ENCODE measurements at regions not wholly inside any gene's neighbourhood (a gene's known extent, or its start where the extent isn't known, plus 50 kb on each side); places are given as distances from the start of the nearest gene placed in this dataset.

DNA sequence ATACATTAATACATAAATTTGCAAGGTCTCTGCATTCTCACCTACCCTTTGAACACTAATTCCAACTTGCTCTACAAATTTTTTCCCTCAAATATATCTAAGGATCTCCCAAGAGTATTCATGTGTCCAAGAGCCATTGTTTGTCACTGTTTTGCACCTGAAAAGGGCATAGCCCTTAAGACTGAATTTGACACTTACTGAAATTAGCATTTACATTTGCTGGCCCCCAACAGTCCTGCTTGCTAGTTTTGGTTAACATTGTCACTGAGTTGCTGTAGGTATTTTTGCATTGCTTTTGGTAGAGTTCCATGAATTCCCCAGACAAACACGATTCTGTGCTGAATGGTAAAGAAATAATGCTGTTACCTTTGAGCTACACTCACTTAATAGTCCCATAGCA lies 57.3 kb downstream of the KCNA4 start:
- H3K27ac Mint-ChIP-seq = no peak overlapping the region
- no peak for DNase-seq
- H3K27me3 Mint-ChIP-seq = no peaks in the 10 kb centered on the region
- POLR2A ChIA-PET = no interaction called here
- H3K9me3 Mint-ChIP-seq = peaks cover 0 to 12% (median 2%) of the 10 kb centered on the region in 9 donors
- no peak for ATAC-seq
- H3K4me3 Mint-ChIP-seq = no peak overlapping the region
- no peaks in the 10 kb centered on the region for H3K36me3 Mint-ChIP-seq
- H3K4me1 Mint-ChIP-seq = no peaks in the 10 kb centered on the region

DNA sequence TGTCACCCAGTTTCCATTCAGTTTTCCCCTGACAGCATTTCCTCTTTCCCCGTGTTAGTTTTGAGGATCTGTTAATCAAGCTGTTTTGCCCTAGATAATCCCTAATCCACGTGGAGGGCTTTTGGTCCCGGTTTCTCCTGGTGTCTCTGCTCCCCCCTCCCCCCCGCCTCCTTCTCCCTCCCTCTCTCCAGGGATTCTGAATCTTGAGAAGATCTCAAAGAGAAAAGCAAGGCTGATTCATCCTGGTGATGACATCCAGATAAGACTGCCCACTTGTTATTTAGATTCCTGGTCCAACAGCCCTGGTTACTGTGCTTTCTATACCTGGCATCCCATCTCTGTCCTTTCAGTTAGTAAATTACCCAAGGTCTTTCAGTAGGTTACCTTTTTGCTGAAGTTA lies 59.4 kb downstream of the KCNA4 start:
- ATAC-seq (no peak), DNase-seq (no peak)
- Mint-ChIP-seq H3K9me3 (peaks cover 0 to 15% (median 5%) of the 10 kb centered on the region in 9 donors), H3K4me3 (no peak overlapping the region), H3K4me1 (no peaks in the 10 kb centered on the region), H3K36me3 (no peaks in the 10 kb centered on the region), H3K27me3 (no peaks in the 10 kb centered on the region), H3K27ac (no peak overlapping the region)
- POLR2A ChIA-PET = no interaction called here

DNA sequence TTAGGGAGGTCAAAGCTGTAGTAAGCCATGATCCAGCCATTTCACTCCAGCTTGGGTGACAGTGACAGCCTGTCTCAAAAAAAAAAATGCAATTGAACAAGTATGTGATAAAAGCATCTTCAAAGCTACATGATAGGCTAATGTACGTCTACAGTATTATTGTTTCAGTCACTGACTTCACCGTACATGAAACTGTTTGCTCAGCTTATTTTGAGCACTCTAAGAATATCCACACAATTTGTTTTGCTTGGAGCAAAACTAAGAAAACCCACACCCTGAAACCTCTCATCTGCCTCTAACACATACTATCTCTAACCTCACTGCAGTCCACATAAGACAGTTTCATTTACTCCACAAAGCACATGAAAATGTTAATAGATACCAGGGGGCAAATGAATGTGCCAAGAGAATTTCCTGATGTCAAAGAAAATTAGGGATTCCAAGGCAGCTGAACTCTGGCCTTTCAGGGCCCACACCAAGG lies 60.7 kb downstream of the KCNA4 start:
- no peaks in the 10 kb centered on the region for H3K27me3 Mint-ChIP-seq
- H3K4me1 Mint-ChIP-seq = no peaks in the 10 kb centered on the region
- H3K4me3 Mint-ChIP-seq = no peak overlapping the region
- POLR2A ChIA-PET = no interaction called here
- no peaks in the 10 kb centered on the region for H3K36me3 Mint-ChIP-seq
- DNase-seq (no peak), ATAC-seq (no peak)
- peaks cover 0 to 15% (median 6%) of the 10 kb centered on the region in 9 donors for H3K9me3 Mint-ChIP-seq
- H3K27ac Mint-ChIP-seq = no peak overlapping the region

DNA sequence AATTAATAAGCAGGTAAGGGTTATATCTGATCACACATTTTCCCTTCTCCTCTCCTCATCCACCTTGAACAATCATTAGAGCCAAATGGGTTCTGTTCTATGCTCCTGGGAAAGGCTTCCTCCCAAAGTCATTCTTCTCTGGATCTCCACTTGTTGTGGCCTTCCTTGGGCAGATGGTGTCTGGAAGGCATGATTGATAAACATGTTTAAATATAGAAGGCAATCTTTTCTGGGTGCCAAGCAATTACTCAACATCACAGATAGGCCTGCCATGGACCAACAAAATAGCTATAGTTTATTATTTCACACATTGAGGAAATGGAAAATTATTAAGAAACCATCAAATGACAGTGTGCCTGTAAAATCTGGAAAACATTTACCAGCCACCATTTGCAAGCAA lies 73.5 kb downstream of the KCNA4 start:
- H3K27me3 Mint-ChIP-seq = no peaks in the 10 kb centered on the region

DNA sequence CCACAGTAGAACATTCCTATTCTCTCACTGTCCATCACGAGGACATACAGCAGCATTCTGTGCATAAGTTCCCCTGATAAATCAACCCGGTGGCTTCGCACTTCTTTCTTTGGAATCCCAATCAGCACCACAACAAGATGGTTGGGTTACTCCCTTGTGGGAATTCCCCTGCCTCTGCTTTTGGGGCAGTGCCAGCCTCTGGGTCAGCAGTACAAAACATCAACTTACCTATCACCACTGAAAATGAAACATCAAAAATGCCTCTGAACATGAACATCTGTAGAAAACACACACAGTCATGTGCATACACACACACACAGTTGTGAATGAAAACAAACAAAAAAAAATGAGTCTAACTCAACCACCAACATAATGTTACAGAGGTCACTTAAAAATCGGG lies 79.3 kb downstream of the KCNA4 start:
- ATAC-seq (no peak), DNase-seq (no peak)
- Mint-ChIP-seq H3K27ac (no peak overlapping the region), H3K27me3 (peaks cover 0 to 1% (median 0%) of the 10 kb centered on the region in 5 donors), H3K4me1 (no peaks in the 10 kb centered on the region), H3K36me3 (no peaks in the 10 kb centered on the region), H3K4me3 (no peak overlapping the region), H3K9me3 (peaks cover 0 to 17% (median 0%) of the 10 kb centered on the region in 9 donors)
- POLR2A ChIA-PET = no interaction called here

More for the DNA sequence above, 73.5 kb downstream of the KCNA4 start:
- DNase-seq = no peak
- no peak overlapping the region for H3K4me3 Mint-ChIP-seq
- peaks cover 0 to 25% (median 8%) of the 10 kb centered on the region in 9 donors for H3K9me3 Mint-ChIP-seq
- no peaks in the 10 kb centered on the region for H3K4me1 Mint-ChIP-seq
- H3K36me3 Mint-ChIP-seq = peaks cover 0 to 5% (median 0%) of the 10 kb centered on the region in 3 donors
- ATAC-seq = no peak
- no peak overlapping the region for H3K27ac Mint-ChIP-seq
- POLR2A ChIA-PET = no interaction called here

DNA sequence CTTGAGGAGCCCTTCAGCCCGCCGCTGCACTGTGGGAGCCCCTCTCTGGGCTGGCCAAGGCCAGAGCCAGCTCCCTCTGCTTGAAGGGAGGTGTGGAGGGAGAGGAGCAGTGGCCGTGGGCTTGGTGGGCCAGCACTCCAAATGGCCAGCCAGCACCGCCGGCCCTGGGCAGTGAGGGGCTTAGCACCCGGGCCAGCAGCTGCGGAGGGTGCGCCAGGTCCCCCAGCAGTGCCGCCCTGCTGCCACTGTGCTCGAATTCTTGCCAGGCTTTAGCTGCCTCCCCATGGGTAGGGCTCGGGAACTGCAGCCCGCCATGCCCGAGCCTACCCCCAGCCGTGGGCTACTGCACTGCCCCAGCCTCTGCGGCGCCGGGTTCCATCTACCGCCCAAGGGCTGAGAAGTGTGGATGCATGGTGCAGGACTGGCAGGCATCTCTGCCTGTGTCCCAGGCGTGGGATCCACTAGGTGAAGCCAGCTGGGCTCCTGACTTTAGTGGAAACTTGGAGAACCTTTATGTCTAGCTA lies 82.7 kb downstream of the KCNA4 start:
- Mint-ChIP-seq H3K4me3 (no peak overlapping the region), H3K36me3 (no peaks in the 10 kb centered on the region), H3K9me3 (peaks cover 0 to 15% (median 0%) of the 10 kb centered on the region in 9 donors), H3K27me3 (peaks cover 0 to 1% (median 0%) of the 10 kb centered on the region in 5 donors), H3K27ac (no peak overlapping the region), H3K4me1 (no peaks in the 10 kb centered on the region)
- DNase-seq = no peak
- no peak for ATAC-seq
- POLR2A ChIA-PET = no interaction called here

DNA sequence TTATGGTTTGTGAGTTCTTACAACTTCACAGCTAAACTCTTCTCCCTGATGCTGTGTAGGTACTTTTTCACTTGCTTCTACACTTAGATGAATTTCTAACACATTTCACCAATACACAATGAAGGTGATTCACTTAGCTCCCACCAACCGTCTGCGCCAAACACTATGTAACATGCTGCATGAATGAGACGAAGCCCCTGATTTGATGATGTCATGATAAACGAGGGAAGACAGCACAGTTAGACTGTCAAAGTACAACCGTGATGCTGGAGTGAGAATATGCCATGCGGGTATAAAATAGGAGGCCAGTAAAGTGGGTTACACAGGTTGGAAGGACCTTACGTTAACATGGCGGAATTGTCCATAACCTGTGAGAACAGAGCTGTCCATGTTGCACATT lies 100.8 kb downstream of the KCNA4 start:
- H3K27me3 Mint-ChIP-seq = no peaks in the 10 kb centered on the region
- peaks cover 0 to 19% (median 5%) of the 10 kb centered on the region in 9 donors for H3K9me3 Mint-ChIP-seq
- no peak for DNase-seq
- ATAC-seq = no peak
- H3K27ac Mint-ChIP-seq = no peak overlapping the region
- no peaks in the 10 kb centered on the region for H3K36me3 Mint-ChIP-seq
- POLR2A ChIA-PET = no interaction called here
- no peak overlapping the region for H3K4me3 Mint-ChIP-seq
- H3K4me1 Mint-ChIP-seq = no peaks in the 10 kb centered on the region

DNA sequence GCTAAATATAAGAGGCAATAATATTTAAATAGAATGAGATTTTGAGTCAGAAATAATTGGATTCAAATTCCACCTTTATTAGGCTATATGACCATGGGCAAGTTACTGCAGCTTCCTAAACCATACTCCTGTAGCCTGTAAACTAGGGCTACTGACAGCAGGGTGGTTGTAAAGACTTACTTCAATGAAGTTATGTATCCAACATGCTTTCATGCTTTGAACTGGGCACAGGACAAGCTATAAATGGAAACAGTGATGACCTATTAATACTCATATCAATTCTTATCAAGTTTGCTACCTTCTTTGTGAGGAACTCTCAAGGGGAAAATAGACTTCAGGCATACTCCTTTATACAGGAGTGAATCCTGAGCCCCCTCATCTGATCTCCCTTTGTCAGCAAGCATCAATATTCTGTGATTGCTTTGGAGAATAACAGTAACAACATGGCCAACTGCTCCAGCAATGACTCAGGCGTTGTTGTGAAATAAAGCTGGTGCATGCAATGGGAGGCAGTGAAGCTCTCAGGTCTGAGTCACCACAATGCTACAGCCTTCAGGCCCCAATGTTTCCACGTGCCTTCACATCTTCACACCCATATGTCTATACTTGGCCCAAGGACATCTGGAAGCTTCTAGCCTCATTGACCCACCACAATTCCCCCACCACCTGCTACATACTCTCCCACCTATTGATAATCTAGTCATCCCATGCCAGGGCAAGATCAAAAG lies 102.5 kb downstream of the KCNA4 start:
- POLR2A ChIA-PET = no interaction called here

DNA sequence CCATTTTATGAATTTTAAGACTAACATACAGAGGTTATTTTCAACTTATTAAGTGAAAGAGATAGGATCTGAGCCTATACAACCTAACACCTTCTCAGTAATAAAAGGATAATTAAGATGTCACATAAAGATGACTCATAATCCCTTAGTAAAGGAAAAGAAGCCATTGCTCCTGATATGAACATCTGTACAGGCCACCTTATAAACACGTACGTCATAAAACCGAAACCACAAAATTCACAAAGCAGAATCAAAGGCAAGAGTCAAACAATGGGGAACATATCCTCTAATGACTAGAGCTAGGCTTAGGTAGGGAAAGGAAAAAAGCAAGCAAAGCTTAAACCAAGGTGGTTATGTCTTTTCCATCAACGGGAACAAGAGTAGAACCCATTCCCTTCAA lies 103.5 kb downstream of the KCNA4 start:
- Mint-ChIP-seq H3K4me3 (no peak overlapping the region), H3K36me3 (no peaks in the 10 kb centered on the region), H3K9me3 (peaks cover 0 to 14% (median 6%) of the 10 kb centered on the region in 9 donors), H3K27ac (no peak overlapping the region), H3K27me3 (no peaks in the 10 kb centered on the region), H3K4me1 (no peaks in the 10 kb centered on the region)
- POLR2A ChIA-PET = no interaction called here
- no peak for DNase-seq
- ATAC-seq = no peak

More for the DNA sequence above, 102.5 kb downstream of the KCNA4 start:
- Mint-ChIP-seq H3K4me3 (no peak overlapping the region), H3K4me1 (no peaks in the 10 kb centered on the region), H3K27me3 (no peaks in the 10 kb centered on the region), H3K9me3 (peaks cover 0 to 19% (median 5%) of the 10 kb centered on the region in 9 donors), H3K36me3 (no peaks in the 10 kb centered on the region), H3K27ac (no peak overlapping the region)
- ATAC-seq = no peak
- DNase-seq = no peak

DNA sequence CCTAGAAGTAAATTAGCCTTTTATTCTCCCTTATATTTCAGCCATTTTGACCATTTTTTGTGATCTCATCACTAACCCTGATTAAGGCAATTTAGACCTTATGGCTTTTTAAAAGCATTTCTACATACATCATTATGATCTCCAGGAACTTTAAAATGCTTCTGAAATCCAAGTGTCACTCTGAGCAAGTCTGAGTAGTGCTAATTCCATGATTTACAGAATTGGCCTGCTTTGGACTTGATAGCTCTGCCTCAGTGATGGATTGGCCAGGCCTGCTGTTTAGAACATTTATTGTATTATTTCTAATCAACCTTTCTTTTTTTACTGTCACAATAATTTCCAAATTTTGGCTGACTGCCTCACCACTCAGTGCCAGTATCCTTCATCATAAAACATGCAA lies 116.4 kb downstream of the KCNA4 start:
- no peak overlapping the region for H3K27ac Mint-ChIP-seq

DNA sequence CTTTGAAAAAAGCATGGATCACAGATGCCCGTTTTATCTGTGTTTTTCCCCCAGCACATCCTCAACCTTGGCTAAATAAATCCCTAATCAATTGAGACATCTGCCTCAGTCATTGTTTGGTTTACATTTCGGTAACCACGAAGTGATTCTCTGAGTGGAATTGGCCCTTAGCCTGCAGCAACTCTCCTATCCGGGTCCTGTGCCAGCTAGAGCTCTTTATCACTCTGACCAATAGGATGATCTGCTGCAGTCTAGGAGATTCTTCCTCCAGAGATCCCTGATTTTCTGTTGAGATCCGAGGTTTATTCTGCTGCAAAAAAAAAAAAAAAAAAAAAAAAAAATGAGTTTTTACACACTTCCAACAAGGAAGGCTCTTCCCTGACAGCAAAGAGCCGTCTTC lies 137.3 kb downstream of the KCNA4 start:
- no peak overlapping the region for H3K4me3 Mint-ChIP-seq
- no peaks in the 10 kb centered on the region for H3K27me3 Mint-ChIP-seq
- POLR2A ChIA-PET = no interaction called here
- ATAC-seq = no peak
- no peaks in the 10 kb centered on the region for H3K4me1 Mint-ChIP-seq
- H3K9me3 Mint-ChIP-seq = peaks cover 0 to 29% (median 10%) of the 10 kb centered on the region in 9 donors
- H3K36me3 Mint-ChIP-seq = no peaks in the 10 kb centered on the region
- no peak for DNase-seq
- no peak overlapping the region for H3K27ac Mint-ChIP-seq

More for the DNA sequence above, 116.4 kb downstream of the KCNA4 start:
- DNase-seq (no peak), ATAC-seq (no peak)
- no peak overlapping the region for H3K4me3 Mint-ChIP-seq
- H3K4me1 Mint-ChIP-seq = no peaks in the 10 kb centered on the region
- H3K27me3 Mint-ChIP-seq = no peaks in the 10 kb centered on the region
- H3K36me3 Mint-ChIP-seq = no peaks in the 10 kb centered on the region
- POLR2A ChIA-PET = no interaction called here
- H3K9me3 Mint-ChIP-seq = peaks cover 2 to 13% (median 6%) of the 10 kb centered on the region in 9 donors

DNA sequence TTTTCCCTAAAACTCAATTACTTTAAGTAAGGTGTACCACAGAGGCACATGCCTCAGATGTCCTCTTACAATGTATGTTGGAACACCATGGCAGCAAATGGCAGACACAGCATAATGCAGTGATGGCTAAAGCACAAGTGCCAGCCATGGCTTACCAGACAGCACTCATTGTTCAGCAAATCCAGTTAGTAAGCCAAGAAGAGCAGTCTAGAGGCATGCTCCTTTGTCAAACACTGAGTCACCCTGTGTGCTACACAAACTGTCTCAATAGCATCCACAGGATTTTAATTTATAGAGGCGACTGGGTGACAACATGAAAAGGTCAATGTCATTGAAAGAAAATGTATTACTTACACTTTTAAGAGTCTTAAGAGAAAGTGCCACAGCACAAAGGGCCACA lies 140.6 kb downstream of the KCNA4 start:
- peaks cover 8 to 55% (median 15%) of the 10 kb centered on the region in 9 donors for H3K9me3 Mint-ChIP-seq
- no peak for ATAC-seq
- no peaks in the 10 kb centered on the region for H3K27me3 Mint-ChIP-seq
- no peak overlapping the region for H3K27ac Mint-ChIP-seq
- H3K4me1 Mint-ChIP-seq = no peaks in the 10 kb centered on the region
- DNase-seq = no peak
- H3K36me3 Mint-ChIP-seq = peaks cover 0 to 10% (median 0%) of the 10 kb centered on the region in 3 donors
- POLR2A ChIA-PET = no interaction called here
- no peak overlapping the region for H3K4me3 Mint-ChIP-seq

DNA sequence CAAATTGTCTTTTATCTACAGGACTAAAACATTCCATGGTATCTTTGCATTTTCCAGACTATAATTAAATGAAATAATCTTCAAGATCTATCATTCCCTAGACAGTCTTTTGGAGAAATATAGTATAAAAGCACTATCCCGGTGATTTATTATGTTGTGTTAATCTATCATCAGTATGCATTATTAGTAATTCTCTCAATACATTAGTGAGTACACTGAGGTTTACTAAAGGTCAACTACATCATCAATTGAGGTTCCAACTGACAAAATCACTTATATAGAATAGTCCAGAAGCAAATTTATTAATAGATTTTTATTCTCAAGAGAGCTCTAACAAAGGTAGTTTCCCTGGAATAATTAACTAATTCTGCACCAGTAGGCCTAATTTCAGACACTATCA lies 169.6 kb downstream of the KCNA4 start:
- ATAC-seq (no peak), DNase-seq (no peak)
- no peaks in the 10 kb centered on the region for H3K4me1 Mint-ChIP-seq
- peaks cover 0 to 20% (median 3%) of the 10 kb centered on the region in 9 donors for H3K9me3 Mint-ChIP-seq
- no peaks in the 10 kb centered on the region for H3K27me3 Mint-ChIP-seq
- no peak overlapping the region for H3K27ac Mint-ChIP-seq
- H3K4me3 Mint-ChIP-seq = no peak overlapping the region
- POLR2A ChIA-PET = no interaction called here
- H3K36me3 Mint-ChIP-seq = no peaks in the 10 kb centered on the region
